Uterus (tissue), 2 donors: ENCODE measurements at regions not wholly inside any gene's neighbourhood (a gene's known extent, or its start where the extent isn't known, plus 50 kb on each side); places are given as distances from the start of the nearest gene placed in this dataset.

ENCODE experiments used
- CTCF ChIP-seq, 4 experiments: fragments of 200-600 bp in 2 of 4; fragments of 450-650 bp in 2 of 4; sonication (generic) in 2 of 4; IDR thresholded peaks; one replicate each; pipeline ENCODE4 v1.5.1; 2016 to 2019; ENCODE audit warnings: antibody characterized with exemption in 4 of 4, mild to moderate bottlenecking in 2 of 4, moderate library complexity in 1 of 4
- POLR2A ChIP-seq, 2 donors: fragments of 450-650 bp; IDR thresholded peaks; one replicate each; pipeline ENCODE4 v1.6.1; 2016; ENCODE audit warnings: antibody characterized with exemption in 2 of 2, mild to moderate bottlenecking in 1 of 2, moderate library complexity in 1 of 2

DNA sequence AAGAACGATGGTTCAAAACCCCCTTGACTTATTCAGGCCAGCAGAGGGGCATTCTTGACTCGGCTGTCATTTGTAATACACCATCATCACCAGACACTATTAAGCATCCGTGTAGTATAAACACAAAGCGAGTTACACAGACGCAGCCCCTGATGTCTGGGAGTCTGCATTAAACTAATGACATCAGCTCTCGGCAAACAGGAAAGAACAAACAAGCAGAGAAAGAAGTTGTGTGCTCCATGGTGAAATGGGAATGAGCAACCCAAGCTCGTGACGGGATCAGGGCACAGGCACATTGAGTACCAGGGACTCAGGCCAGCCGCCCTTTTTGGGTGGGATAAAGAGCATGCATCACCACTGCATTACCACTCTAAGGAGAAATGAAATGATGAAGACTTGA is 460.1 kb downstream of the MED13L start:
- TF ChIP-seq CTCF (IDR thresholded peaks at IDR 0.05) (no peak), POLR2A (IDR thresholded peaks at IDR 0.05) (no peak)
